NOMO-1 (cell line): ENCODE measurements at regions not wholly inside any gene's neighbourhood (a gene's known extent, or its start where the extent isn't known, plus 50 kb on each side); places are given as distances from the start of the nearest gene placed in this dataset.
"Not testable (repeated sequence)": the region's sequence is repeated elsewhere in the genome, so short reads cannot be mapped to it uniquely, and the experiment has no call there.

Source experiments
- DNase-seq, 2 experiments: peaks; one replicate each; lab custom pipeline; 2025; ENCODE audit not compliant: unreplicated experiment in 2 of 2; lab: John Stamatoyannopoulos, UW

GRCh38 chr14:58876608-58877007 is 238.8 kb downstream of the DACT1 start:
- DNase-seq, result no peak

DNA sequence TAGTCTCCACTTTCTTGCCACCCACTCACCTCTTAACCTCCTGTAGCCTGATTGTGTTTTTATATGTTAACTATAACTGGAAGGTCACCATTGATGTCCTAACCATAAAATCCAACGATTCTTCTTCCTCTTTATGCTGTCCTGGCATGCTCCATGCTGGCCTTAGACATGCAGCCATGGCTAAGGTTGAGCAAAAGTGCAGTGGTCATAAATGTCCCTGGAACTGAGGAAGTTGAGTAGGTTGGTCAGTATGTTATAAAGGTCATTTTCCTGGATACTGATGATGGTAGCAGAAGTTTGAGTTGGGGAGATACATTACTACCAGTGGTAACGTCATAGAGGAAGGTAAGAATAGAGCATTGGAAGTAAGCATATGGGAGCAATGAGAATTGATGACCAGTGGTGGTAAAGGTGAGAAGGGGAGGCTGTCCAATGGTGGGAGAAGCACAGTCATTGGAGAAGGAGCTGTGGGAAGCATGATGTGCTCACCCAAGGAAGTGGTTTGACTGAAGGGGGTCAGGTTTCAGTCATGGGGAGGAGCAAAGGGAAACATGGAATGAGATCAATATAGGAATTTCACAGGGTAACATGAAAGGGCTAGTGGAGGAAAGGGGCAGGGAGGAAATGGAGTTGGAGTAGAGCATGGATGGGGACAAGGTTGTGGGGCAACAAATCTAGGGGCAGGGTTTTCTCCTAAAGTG is 240.8 kb downstream of the DACT1 start:
- DNase-seq, result no peak

- no peak for DNase-seq
These were observed 243.7 kb downstream of the DACT1 start for GRCh38 chr14:58881433-58881832.

DNA sequence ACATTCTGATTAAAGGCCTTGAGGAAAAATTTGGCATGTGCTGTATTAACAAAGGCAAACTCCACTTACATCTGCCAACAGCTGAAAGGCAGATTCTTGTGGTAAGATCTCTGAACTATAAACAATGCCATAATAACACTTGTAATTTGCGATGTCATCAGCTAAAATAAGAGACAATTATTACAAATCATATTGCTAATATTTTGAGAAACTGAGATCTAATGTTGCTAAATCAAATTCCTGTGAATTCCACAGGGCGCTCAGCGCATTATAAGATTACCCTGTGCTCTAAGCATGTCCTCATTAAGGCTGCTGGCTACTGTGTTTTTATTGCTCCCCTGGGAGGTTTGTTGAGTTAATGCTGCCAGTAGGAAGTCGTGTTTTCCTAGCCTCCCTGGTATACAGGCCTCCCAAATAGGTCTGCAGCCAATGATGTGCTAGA is 244.8 kb downstream of the DACT1 start:
- DNase-seq, result no peak

DNA sequence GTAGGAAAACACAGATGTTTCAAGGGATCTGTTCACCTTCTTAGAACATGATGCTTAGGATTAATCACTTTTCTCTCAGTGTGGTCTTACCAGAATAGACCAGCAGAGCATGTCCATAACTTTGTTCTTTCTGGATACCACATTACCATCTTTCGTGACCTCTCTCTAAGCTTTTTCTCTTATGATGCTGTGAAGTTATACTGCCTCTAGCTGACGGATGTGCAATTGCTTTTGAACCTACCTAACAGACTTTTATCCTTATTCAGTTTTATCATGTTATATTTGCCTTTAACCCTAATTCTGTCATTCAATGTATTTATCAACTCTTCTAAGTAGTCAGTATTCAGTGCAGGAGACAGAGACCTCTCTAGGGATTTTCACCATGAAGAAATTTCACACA is 246.7 kb downstream of the DACT1 start:
- no peak for DNase-seq

DNA sequence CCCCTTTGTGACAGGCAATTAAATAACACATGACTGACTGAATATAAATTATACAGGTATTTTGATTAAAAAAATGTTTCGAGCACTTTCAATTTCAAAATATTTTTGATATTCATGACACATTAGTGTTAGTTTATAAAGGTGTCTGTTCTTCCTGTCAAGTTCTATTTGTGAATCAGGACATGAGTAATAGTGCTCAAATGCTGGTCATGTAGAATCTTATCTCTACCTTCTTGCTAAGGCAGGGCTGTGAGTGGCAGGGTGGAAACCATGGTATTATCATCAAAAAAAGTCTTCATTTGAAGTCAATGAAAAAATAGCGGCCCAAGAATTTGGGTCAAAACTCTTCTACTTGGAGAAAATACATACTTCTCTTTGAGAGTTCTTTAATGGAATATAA is 250.2 kb downstream of the DACT1 start:
- DNase-seq, result no peak

GRCh38 chr14:58898655-58899316 is 261.0 kb downstream of the DACT1 start:
- DNase-seq, result no peak

DNA sequence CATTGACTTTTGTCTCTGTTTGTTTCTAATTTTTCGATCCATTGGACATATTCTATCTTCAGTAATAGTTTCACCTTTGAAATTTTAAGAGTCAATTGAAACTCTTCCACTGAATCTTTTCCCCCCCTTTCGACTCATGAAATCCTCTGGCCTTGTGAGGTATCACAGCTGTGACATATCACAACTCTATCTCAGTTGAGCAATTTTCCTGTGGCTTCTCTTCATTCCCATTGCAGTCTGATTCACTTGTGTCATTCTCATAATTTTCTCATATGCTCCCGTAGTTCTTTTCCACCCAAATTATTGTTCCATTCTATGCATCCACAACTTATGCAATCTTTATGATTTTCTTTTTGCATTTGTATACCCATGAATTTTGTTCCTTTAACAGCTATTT is 261.6 kb downstream of the DACT1 start:
- no peak for DNase-seq

DNA sequence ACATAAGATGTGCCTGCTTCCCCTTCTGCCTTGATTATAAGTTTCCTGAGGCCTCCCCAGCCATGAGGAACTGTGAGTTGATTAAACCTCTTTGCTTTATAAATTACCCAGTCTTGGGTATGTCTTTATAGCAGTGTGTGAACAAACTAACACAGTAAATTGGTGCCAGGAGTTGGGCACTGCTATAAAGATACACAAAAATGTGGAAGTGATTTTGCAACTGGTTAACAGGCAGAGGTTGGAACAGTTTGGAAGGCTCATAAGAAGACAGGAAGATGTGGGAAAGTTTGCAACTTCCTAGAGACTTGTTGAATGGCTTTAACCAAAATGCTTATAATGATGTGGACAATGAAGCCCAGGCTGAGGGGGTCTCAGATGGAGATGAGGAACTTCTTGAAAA is 264.1 kb downstream of the DACT1 start:
- DNase-seq, result no peak

GRCh38 chr14:58904776-58905175 is 267.0 kb downstream of the DACT1 start:
- no peak for DNase-seq

- no peak for DNase-seq
These were observed 270.0 kb downstream of the DACT1 start for GRCh38 chr14:58907803-58908202.

DNA sequence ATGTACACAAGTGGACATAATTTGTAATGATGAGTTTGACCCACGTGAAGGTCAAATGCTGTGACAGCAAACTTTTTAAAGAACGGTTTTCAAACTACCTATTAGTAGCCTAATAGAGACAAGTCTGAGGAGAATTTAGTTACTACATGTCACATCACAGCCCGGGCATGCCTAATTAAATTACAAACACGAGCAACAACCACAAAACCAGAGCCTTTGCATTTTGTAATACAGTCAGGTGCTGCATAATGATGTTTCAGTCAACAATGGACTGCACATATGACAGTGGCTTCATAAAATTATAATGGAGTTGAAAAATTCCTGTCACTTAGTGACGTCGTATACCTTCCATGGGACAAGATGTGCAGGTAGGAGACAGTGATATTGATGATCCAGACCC is 274.5 kb downstream of the DACT1 start:
- no peak for DNase-seq

- no peak for DNase-seq
These were observed 275.2 kb downstream of the DACT1 start for GRCh38 chr14:58912799-58913432.

- peak; percentile 36 to 55 for DNase-seq
These were observed 274.1 kb upstream of the DAAM1 start for GRCh38 chr14:58914279-58914855.

DNA sequence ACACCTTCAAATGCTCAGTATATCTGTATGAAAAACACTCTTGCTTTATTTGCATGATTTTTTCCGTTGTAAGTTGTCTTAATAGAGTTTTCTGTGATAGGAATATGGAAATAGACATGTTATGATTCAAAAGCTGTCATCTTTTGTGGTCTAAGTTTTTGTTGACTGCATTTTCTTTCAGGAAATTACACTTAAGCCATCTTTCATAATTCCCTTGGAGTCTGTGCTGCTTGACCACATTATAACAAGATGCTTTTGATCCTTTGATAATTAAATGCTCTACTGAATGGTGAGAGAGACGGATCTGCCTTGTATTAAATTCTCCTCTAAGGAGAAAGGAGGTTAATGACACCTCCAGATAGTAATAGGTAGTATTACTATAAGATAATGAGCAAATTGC is 272.8 kb upstream of the DAAM1 start:
- no peak for DNase-seq

DNA sequence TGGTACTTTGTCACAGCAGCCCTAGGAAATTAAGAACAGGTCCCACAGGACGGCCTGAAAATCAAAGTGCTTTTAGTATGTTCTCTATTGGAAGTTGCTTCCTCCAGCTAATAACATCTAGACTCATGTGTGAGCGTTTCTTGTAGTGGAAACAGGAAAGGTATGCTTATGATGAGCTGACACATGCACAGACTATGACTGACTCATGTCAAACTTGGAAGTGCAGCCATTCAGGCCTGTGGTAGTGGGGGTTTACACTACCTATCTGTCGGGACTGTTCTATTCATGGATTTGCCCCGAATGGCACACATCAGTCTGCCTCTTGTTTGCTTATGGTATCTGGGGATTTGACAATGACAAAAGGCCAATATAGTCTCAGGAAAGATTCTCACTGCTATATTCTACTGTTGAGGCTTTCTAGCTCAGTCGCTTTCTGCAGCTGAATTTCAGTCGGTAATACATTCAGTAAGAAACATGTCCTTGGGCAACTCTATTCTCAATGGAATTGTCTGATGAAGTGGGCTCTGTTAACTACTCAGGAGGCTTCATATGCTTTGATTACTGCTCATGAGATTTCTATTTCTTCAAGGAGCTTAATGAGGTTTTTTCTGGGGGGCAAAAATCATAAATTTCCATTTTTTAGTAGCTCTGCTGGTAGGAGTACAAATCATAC is 270.3 kb upstream of the DAAM1 start:
- no peak for DNase-seq

- DNase-seq, result no peak
These were observed 269.2 kb upstream of the DAAM1 start for GRCh38 chr14:58919217-58919616.

DNA sequence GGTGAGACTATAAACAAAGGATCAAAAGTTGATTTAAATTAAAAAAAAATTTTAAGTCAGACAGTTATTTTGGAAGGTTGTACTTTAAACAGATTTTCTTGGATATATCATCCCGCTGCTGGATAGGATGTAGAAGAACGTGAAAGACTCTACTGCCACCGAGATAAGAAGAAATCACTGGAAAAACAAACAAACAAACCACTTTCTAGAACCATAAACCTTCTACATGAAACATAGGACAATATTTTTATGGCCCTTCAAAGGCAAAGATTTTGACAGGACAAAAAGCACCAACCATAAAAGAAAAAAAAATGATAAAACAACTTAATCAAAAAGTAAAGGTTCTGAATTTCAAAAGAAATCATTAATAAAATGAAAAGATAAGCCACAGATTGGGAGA is 268.2 kb upstream of the DAAM1 start:
- DNase-seq, result no peak

- DNase-seq, result not testable (repeated sequence)
These were observed 266.1 kb upstream of the DAAM1 start for GRCh38 chr14:58922201-58922940.

- DNase-seq, result no peak
These were observed 264.6 kb upstream of the DAAM1 start for GRCh38 chr14:58923751-58924405.
